Smooth muscle cell (in vitro differentiated cells): ENCODE measurements at regions not wholly inside any gene's neighbourhood (a gene's known extent, or its start where the extent isn't known, plus 50 kb on each side); places are given as distances from the start of the nearest gene placed in this dataset.

ENCODE experiments used
- DNase-seq: peaks from one replicate; lab custom pipeline; 2025; ENCODE audit not compliant: unreplicated experiment; lab: John Stamatoyannopoulos, UW
- H2AFZ ChIP-seq: fragments of 200-600 bp; sonication (generic); 2 replicates; pipeline ENCODE4 v1.6.0; 2016; ENCODE audit warnings: antibody characterized with exemption, low read depth, mild to moderate bottlenecking
- H3F3A ChIP-seq: fragments of 200-600 bp; sonication (generic); 2 replicates; pipeline ENCODE4 v1.6.0; 2017; ENCODE audit warnings: antibody characterized with exemption, low read depth
- H3K27ac ChIP-seq: fragments of 200-600 bp; sonication (generic); 2 replicates; pipeline ENCODE4 v1.5.1; 2016; ENCODE audit warnings: low read depth, mild to moderate bottlenecking
- H3K27me3 ChIP-seq: fragments of 200-600 bp; sonication (generic); 2 replicates; pipeline ENCODE4 v1.6.1; 2016; ENCODE audit warnings: low read depth, mild to moderate bottlenecking
- H3K36me3 ChIP-seq: fragments of 200-600 bp; sonication (generic); 2 replicates; pipeline ENCODE4 v1.5.1; 2016; ENCODE audit warnings: low read depth
- H3K4me1 ChIP-seq: fragments of 200-600 bp; sonication (generic); 2 replicates; pipeline ENCODE4 v1.5.1; 2016; ENCODE audit warnings: low read depth
- H3K4me2 ChIP-seq: fragments of 200-600 bp; sonication (generic); 2 replicates; pipeline ENCODE4 v1.6.0; 2016; ENCODE audit warnings: mild to moderate bottlenecking
- H3K4me3 ChIP-seq: fragments of 200-600 bp; sonication (generic); 2 replicates; pipeline ENCODE4 v1.5.1; 2016; ENCODE audit warnings: mild to moderate bottlenecking
- H3K79me2 ChIP-seq: fragments of 200-600 bp; sonication (generic); 2 replicates; pipeline ENCODE4 v1.6.0; 2016; ENCODE audit warnings: low read depth, mild to moderate bottlenecking
- H3K9ac ChIP-seq: fragments of 200-600 bp; sonication (generic); 2 replicates; pipeline ENCODE4 v1.6.0; 2016; ENCODE audit warnings: low read depth
- H3K9me3 ChIP-seq: fragments of 200-600 bp; sonication (generic); replicated peaks from 2 replicates; pipeline ENCODE4 v1.5.1; 2016; ENCODE audit warnings: low read depth
- H4K20me1 ChIP-seq: fragments of 200-600 bp; sonication (generic); 2 replicates; pipeline ENCODE4 v1.6.0; 2016; ENCODE audit warnings: low read depth
- WGBS: methylation state at CpG from one replicate; pipeline ENCODE4 v1.1.7; 2016; ENCODE audit warnings: low lambda C conversion rate; 5-methylcytosine and 5-hydroxymethylcytosine counted together
- TF ChIP-seq, protein P1 (sequence below): fragments of 200-600 bp; sonication (generic); IDR thresholded peaks from 2 replicates; pipeline ENCODE4 v1.5.1; 2017; ENCODE audit warnings: borderline replicate concordance, mild to moderate bottlenecking, antibody characterized with exemption; ENCODE audit not compliant: insufficient read depth, poor library complexity, severe bottlenecking

DNA sequence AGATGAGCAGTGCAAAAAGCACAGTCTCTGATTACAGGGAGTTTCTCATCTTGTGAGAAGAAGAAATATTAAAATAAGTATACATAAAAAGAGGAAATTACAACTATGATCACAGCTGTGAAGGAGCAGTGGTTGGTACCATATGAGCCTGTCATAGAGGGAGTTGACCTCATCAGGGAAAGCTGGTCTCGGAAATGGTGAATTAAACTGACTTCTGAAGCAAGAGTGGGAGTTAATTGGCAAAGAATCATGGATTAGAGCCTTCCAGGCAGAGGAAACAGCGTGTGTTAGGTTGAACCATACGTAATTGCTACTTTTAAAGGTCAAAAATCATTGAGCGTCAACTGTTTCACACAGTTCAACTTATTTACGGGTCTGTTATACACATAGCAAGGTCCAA, 539.1 kb downstream of the EDEM1 start:
- TF ChIP-seq, protein P1, sequence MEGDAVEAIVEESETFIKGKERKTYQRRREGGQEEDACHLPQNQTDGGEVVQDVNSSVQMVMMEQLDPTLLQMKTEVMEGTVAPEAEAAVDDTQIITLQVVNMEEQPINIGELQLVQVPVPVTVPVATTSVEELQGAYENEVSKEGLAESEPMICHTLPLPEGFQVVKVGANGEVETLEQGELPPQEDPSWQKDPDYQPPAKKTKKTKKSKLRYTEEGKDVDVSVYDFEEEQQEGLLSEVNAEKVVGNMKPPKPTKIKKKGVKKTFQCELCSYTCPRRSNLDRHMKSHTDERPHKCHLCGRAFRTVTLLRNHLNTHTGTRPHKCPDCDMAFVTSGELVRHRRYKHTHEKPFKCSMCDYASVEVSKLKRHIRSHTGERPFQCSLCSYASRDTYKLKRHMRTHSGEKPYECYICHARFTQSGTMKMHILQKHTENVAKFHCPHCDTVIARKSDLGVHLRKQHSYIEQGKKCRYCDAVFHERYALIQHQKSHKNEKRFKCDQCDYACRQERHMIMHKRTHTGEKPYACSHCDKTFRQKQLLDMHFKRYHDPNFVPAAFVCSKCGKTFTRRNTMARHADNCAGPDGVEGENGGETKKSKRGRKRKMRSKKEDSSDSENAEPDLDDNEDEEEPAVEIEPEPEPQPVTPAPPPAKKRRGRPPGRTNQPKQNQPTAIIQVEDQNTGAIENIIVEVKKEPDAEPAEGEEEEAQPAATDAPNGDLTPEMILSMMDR, result no peak
- no peaks in the 10 kb centered on the region for H4K20me1 ChIP-seq
- H3K4me3 ChIP-seq, result no peak overlapping the region
- H3K4me1 ChIP-seq, result no peaks in the 10 kb centered on the region
- peaks cover 10% of the 10 kb centered on the region for H3F3A ChIP-seq
- H3K4me2 ChIP-seq, result peak overlapping the region; percentile 53
- no peaks in the 10 kb centered on the region for H3K36me3 ChIP-seq
- H3K27ac ChIP-seq, result peak overlapping the region; percentile 0
- H3K27me3 ChIP-seq, result no peaks in the 10 kb centered on the region
- WGBS, result 36% methylated on average over 5 of the region's 5 CpGs
- no peak for DNase-seq
- H2AFZ ChIP-seq, result peak overlapping the region; percentile 75
- H3K9ac ChIP-seq, result no peak overlapping the region
- no peaks in the 10 kb centered on the region for H3K9me3 ChIP-seq
- no peaks in the 10 kb centered on the region for H3K79me2 ChIP-seq

DNA sequence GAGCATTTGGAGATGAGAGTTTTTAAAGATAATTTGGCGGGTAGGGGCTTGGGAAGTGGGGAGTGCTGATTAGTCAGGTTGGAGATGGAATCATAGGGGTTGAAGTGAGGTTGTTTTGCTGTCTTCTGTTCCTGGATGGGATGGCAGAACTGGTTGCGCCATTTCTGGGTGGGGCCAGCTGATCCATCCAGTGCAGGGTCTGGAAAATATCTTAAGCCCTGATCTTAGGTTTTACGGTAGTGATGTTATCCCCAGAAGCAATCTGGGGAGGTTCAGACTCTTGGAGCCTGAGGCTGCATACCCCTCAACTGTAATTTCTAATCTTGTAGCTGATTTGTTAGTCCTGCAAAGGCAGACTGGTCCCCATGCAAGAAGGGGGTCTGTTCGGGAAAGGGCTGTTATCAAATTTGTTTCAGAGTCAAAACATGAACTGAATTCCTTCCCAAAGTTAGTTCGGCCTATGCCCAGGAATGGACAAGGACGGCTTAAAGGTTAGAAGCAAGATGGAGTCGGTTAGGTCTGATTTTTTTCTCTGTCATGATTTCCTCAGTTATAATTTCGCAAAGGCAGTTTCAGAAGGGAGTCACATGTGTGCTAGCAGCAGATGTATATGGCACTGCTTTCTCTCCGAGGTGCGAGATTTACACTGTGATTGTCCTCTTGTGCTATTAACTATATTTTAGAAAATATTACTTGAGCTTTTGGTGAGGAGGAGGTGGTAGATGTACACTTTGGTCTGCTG, 540.4 kb downstream of the EDEM1 start:
- no peaks in the 10 kb centered on the region for H3K4me1 ChIP-seq
- TF ChIP-seq, protein P1, result no peak

DNA sequence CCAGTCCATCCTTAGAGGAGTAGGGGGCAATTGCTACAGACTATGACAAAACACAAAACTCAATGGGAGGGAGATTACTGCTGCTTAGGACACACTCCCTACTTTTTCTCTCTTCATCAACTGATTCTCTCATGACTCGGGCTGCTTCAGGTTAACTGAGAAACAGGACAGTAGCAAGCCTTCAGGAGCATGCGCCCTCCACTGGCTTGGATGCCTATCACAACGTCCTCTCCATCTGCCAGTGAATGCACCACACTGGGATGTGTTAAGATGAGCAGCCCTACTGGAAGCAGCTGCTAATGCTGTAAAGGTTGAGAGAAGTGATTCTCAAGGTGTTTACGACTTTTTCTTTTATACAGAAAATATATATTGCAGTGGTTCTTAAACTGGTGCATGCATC, 542.3 kb downstream of the EDEM1 start:
- no peak for DNase-seq
- TF ChIP-seq, protein P1, result no peak
- Histone ChIP-seq H3K4me2 (no peak overlapping the region), H3K36me3 (no peaks in the 10 kb centered on the region), H3K4me1 (no peaks in the 10 kb centered on the region), H3K27ac (no peak overlapping the region), H3K4me3 (no peak overlapping the region), H3K9me3 (no peaks in the 10 kb centered on the region), H3K27me3 (no peaks in the 10 kb centered on the region), H3K9ac (no peak overlapping the region), H2AFZ (no peak overlapping the region), H3F3A (peaks cover 10% of the 10 kb centered on the region), H3K79me2 (no peaks in the 10 kb centered on the region), H4K20me1 (no peaks in the 10 kb centered on the region)
- 90% methylated on average over 4 of the region's 4 CpGs for WGBS

More for the DNA sequence above, 540.4 kb downstream of the EDEM1 start:
- no peak overlapping the region for H2AFZ ChIP-seq
- H4K20me1 ChIP-seq, result no peaks in the 10 kb centered on the region
- no peak for DNase-seq
- H3K36me3 ChIP-seq, result no peaks in the 10 kb centered on the region
- no peaks in the 10 kb centered on the region for H3K9me3 ChIP-seq
- H3K27ac ChIP-seq, result no peak overlapping the region
- H3K4me2 ChIP-seq, result no peak overlapping the region
- no peaks in the 10 kb centered on the region for H3K27me3 ChIP-seq
- H3K79me2 ChIP-seq, result no peaks in the 10 kb centered on the region
- no peak overlapping the region for H3K4me3 ChIP-seq
- no peak overlapping the region for H3K9ac ChIP-seq
- peaks cover 10% of the 10 kb centered on the region for H3F3A ChIP-seq
- WGBS, result 69% methylated on average over 10 of the region's 10 CpGs

DNA sequence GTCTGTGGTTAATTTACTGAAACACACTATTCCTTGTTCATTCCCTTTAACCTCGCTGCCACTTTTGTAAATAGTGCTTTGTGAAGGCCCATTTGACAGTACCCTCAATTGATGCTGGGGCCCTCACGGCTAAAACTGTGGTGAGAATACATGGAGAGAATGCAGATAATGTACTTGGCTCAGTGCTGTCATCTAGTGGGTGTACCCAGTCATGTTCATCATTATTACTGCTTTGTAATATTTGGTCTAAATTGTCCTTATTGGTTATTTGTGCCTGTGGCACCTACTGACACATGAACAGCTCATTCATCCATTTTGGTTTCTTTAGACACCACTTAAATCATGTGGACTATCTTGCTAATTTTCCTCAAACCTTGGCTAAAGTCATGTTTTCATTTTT, 543.6 kb downstream of the EDEM1 start:
- Histone ChIP-seq H3K9ac (no peak overlapping the region), H2AFZ (no peak overlapping the region), H3K79me2 (no peaks in the 10 kb centered on the region), H3K27ac (no peak overlapping the region), H3K4me3 (no peak overlapping the region), H3K4me2 (no peak overlapping the region), H3K4me1 (no peaks in the 10 kb centered on the region), H3K9me3 (no peaks in the 10 kb centered on the region), H4K20me1 (no peaks in the 10 kb centered on the region), H3K27me3 (no peaks in the 10 kb centered on the region), H3F3A (peaks cover 10% of the 10 kb centered on the region), H3K36me3 (no peaks in the 10 kb centered on the region)
- no peak for DNase-seq
- 71% methylated on average over 2 of the region's 2 CpGs for WGBS
- TF ChIP-seq, protein P1, result peak; percentile 21
